DMS153 treated with DMSO at 0.1 percent for 48 hours (cell line): ENCODE measurements at regions not wholly inside any gene's neighbourhood (a gene's known extent, or its start where the extent isn't known, plus 50 kb on each side); places are given as distances from the start of the nearest gene placed in this dataset.
"Not testable (repeated sequence)": the region's sequence is repeated elsewhere in the genome, so short reads cannot be mapped to it uniquely, and the experiment has no call there.

Experiments
- DNase-seq: peaks from one replicate; lab custom pipeline; 2025; ENCODE audit not compliant: unreplicated experiment; lab: John Stamatoyannopoulos, UW

- DNase-seq = no peak
Measured at GRCh38 chr11:25742800-25743199, 589.1 kb upstream of the ANO3 start.

- no peak for DNase-seq
Measured at GRCh38 chr11:25755381-25755780, 576.5 kb upstream of the ANO3 start.

- DNase-seq = no peak
Measured at GRCh38 chr11:25755918-25756584, 575.9 kb upstream of the ANO3 start.

GRCh38 chr11:25758145-25758661, 573.7 kb upstream of the ANO3 start:
- no peak for DNase-seq

GRCh38 chr11:25766332-25767015, 565.5 kb upstream of the ANO3 start:
- DNase-seq = no peak

GRCh38 chr11:25769287-25769686, 562.6 kb upstream of the ANO3 start:
- DNase-seq = no peak

- DNase-seq = no peak
Measured at GRCh38 chr11:25771605-25772004, 560.3 kb upstream of the ANO3 start.

- DNase-seq = no peak
Measured at GRCh38 chr11:25775603-25776002, 556.3 kb upstream of the ANO3 start.

GRCh38 chr11:25776238-25776637, 555.7 kb upstream of the ANO3 start:
- DNase-seq = no peak

GRCh38 chr11:25777343-25777742, 554.6 kb upstream of the ANO3 start:
- DNase-seq = no peak

- no peak for DNase-seq
Measured at GRCh38 chr11:25779033-25779432, 552.9 kb upstream of the ANO3 start.

GRCh38 chr11:25787416-25787815, 544.5 kb upstream of the ANO3 start:
- no peak for DNase-seq

- no peak for DNase-seq
Measured at GRCh38 chr11:25790396-25790795, 541.5 kb upstream of the ANO3 start.

- DNase-seq = no peak
Measured at GRCh38 chr11:25793637-25794036, 538.3 kb upstream of the ANO3 start.

GRCh38 chr11:25794804-25795203, 537.1 kb upstream of the ANO3 start:
- no peak for DNase-seq

- no peak for DNase-seq
Measured at GRCh38 chr11:25816411-25816810, 515.5 kb upstream of the ANO3 start.

- DNase-seq = no peak
Measured at GRCh38 chr11:25824688-25825087, 507.2 kb upstream of the ANO3 start.

GRCh38 chr11:25831485-25831884, 500.4 kb upstream of the ANO3 start:
- not testable (repeated sequence) for DNase-seq

GRCh38 chr11:25838918-25839625, 492.9 kb upstream of the ANO3 start:
- DNase-seq = no peak

- no peak for DNase-seq
Measured at GRCh38 chr11:25844811-25845210, 487.1 kb upstream of the ANO3 start.

GRCh38 chr11:25855916-25856315, 476.0 kb upstream of the ANO3 start:
- no peak for DNase-seq

GRCh38 chr11:25859776-25860175, 472.2 kb upstream of the ANO3 start:
- DNase-seq = no peak
